ENCODE measurements at regions not wholly inside any gene's neighbourhood (a gene's known extent, or its start where the extent isn't known, plus 50 kb on each side); places are given as distances from the start of the nearest gene placed in this dataset.

DNA sequence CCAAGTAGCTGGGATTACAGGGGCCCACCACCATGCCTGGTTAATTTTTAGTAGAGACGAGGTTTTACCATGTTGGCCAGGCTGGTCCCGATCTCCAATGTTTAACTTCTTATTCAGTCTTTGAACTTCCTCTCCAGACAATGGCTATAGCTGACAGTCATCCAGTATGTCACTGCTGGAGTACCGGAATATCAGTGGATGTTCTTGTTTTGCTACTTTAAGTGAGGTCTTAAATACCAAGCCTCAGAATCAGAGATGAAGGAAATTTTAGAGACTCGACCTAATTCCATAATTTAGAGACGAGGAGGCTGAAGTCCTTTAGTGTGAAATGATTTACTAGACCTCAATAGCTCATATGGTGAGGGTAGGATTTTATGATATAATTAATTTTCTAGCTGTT lies 294.8 kb upstream of the KLF6 start:
- POLR2A ChIA-PET, result no interaction called here
- H3K4me3 ChIP-seq (ENCODE audit: low read depth, low read length), result no peak overlapping the region
- CTCF ChIA-PET, result no interaction called here
- DNase-seq (ENCODE audit: low read depth, low spot score), result no peak
- TF ChIP-seq, protein P1, sequence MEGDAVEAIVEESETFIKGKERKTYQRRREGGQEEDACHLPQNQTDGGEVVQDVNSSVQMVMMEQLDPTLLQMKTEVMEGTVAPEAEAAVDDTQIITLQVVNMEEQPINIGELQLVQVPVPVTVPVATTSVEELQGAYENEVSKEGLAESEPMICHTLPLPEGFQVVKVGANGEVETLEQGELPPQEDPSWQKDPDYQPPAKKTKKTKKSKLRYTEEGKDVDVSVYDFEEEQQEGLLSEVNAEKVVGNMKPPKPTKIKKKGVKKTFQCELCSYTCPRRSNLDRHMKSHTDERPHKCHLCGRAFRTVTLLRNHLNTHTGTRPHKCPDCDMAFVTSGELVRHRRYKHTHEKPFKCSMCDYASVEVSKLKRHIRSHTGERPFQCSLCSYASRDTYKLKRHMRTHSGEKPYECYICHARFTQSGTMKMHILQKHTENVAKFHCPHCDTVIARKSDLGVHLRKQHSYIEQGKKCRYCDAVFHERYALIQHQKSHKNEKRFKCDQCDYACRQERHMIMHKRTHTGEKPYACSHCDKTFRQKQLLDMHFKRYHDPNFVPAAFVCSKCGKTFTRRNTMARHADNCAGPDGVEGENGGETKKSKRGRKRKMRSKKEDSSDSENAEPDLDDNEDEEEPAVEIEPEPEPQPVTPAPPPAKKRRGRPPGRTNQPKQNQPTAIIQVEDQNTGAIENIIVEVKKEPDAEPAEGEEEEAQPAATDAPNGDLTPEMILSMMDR (IDR thresholded peaks at IDR 0.05; ENCODE audit: insufficient read depth, low read length, missing control alignments), result no peak

DNA sequence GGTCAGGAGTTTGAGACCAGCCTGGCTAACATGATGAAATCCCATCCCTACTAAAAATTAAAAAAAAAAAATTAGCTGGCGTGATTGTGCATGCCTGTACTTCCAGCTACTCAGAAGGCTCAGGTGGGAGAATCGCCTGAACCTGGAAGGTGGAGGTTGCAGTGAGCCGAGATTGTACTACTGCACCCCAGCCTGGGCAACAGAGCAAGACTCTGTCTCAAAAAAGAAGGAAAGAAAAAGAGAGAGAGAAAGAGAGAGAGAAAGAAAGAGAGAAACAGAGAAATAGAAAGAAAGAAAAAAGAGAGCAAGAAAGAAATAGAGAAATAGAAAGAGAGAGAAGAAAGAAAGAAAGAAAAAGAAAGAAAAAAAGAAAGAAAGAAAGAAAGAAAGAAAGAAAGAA lies 292.8 kb upstream of the KLF6 start:
- CTCF ChIA-PET, result no interaction called here
- DNase-seq (ENCODE audit: low read depth, low spot score), result no peak
- H3K4me3 ChIP-seq (ENCODE audit: low read depth, low read length), result no peak overlapping the region
- POLR2A ChIA-PET, result no interaction called here
- TF ChIP-seq, protein P1 (IDR thresholded peaks at IDR 0.05; ENCODE audit: insufficient read depth, low read length, missing control alignments), result no peak

- CTCF ChIA-PET, result interaction anchor here (1.2 kb wide), 1 partner anchor 16 kb away, joined by 3 read pairs; no protein-coding TSS in a partner anchor
- no peak overlapping the region for H3K4me3 ChIP-seq (ENCODE audit: low read depth, low read length)
- TF ChIP-seq, protein P1 (IDR thresholded peaks at IDR 0.05; ENCODE audit: insufficient read depth, low read length, missing control alignments), result no peak
- POLR2A ChIA-PET, result no interaction called here
- no peak for DNase-seq (ENCODE audit: low read depth, low spot score)
These were observed 292.0 kb upstream of the KLF6 start for GRCh38 chr10:4076983-4077382.

- no peak for DNase-seq (ENCODE audit: low read depth, low spot score)
- TF ChIP-seq, protein P1 (IDR thresholded peaks at IDR 0.05; ENCODE audit: insufficient read depth, low read length, missing control alignments), result no peak
- POLR2A ChIA-PET, result interaction anchor here (0.7 to 2.6 kb wide), 2 partner anchors 177 to 290 kb away, joined by 5 to 18 read pairs; partner anchors contain the start of gene KLF6
- CTCF ChIA-PET, result no interaction called here
- H3K4me3 ChIP-seq (ENCODE audit: low read depth, low read length), result no peak overlapping the region
These were observed 290.4 kb upstream of the KLF6 start for GRCh38 chr10:4075443-4075842.

DNA sequence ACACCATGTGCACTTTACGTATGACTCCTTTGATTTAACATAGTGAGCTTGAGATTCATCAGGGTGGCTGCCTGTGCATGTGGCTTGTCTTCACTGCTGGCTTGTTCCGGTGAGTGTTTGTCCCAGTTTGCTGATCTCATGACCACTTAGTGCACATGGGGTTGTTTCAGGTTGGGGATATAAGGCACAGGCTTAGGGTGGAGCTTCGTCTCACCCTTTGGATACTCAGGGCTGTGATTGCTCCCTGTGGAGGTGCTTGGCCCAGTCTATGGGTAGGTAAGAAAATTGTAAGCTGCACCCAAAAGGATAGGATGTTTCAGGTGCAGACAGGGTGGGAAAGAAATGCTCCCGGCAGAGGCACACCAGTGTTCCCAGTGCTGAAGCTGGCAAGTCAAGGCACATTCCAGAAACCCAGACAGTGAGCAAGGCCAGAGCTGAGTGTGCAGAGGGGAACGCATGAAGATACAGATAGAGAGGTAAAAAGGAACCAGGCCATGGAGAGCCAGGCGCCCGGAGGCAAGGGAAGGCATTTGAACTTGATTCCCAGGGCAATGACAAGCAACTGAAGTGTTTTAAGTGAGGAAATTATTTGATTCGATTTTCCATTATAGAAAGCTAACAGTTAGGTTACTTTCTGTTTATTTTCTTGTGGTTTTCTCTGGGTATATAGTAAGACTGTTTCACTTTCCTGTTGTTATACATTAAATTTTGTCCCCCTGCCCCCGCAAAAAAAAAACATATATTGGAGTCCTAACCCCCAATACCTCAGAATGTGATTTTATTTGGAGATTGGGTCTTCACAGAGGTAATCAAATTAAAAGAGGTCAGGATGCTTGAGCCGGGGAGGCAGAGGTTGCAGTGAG lies 289.8 kb upstream of the KLF6 start:
- POLR2A ChIA-PET, result interaction anchor here (0.7 to 2.6 kb wide), 3 partner anchors 167 to 290 kb away, joined by 5 to 18 read pairs (median 8); partner anchors contain the start of gene KLF6

GRCh38 chr10:4073912-4074311 lies 288.9 kb upstream of the KLF6 start:
- ChIA-PET POLR2A (interaction anchor here (0.6 to 2.6 kb wide), 4 partner anchors 168 to 289 kb away, joined by 3 to 18 read pairs (median 6); partner anchors contain the start of gene KLF6), CTCF (interaction anchor here (0.6 to 1.4 kb wide), 5 partner anchors 34 to 693 kb away, joined by 3 read pairs; no protein-coding TSS in a partner anchor)
- DNase-seq (ENCODE audit: low read depth, low spot score), result peak; percentile 67
- TF ChIP-seq, protein P1 (IDR thresholded peaks at IDR 0.05; ENCODE audit: insufficient read depth, low read length, missing control alignments), result no peak
- no peak overlapping the region for H3K4me3 ChIP-seq (ENCODE audit: low read depth, low read length)

More for the DNA sequence above, 289.8 kb upstream of the KLF6 start:
- H3K4me3 ChIP-seq (ENCODE audit: low read depth, low read length), result no peak overlapping the region
- TF ChIP-seq, protein P1 (IDR thresholded peaks at IDR 0.05; ENCODE audit: insufficient read depth, low read length, missing control alignments), result no peak
- CTCF ChIA-PET, result interaction anchor here (1.1 to 1.4 kb wide), 3 partner anchors 34 to 692 kb away, joined by 3 read pairs; no protein-coding TSS in a partner anchor
- DNase-seq (ENCODE audit: low read depth, low spot score), result no peak

Data from AG04449 (cell line).